Keratinocyte (primary cell): ENCODE measurements at regions not wholly inside any gene's neighbourhood (a gene's known extent, or its start where the extent isn't known, plus 50 kb on each side); places are given as distances from the start of the nearest gene placed in this dataset.

ENCODE experiments used
- DNase-seq: peaks from one replicate; pipeline ENCODE4 v3.0.0-alpha.2; 2011; ENCODE audit warnings: low read depth, missing footprints, low spot score
- FAIRE-seq: peaks from 2 replicates; lab custom pipeline; 2011; peaks lifted over from hg19 to GRCh38; lab: Jason Lieb, UNC
- H2AFZ ChIP-seq: 2 replicates; pipeline ENCODE4 v1.6.0; 2012; ENCODE audit warnings: low read length, control low read depth, inconsistent platforms; ENCODE audit not compliant: control insufficient read depth
- H3K27ac ChIP-seq: 2 replicates; pipeline ENCODE4 v1.5.1; 2011; ENCODE audit warnings: low read length; ENCODE audit not compliant: control insufficient read depth, insufficient read depth
- H3K27me3 ChIP-seq: 3 replicates; pipeline ENCODE4 v1.6.0; 2011; ENCODE audit warnings: low read length; ENCODE audit not compliant: control insufficient read depth, insufficient read depth; ENCODE audit errors: extremely low read depth
- H3K36me3 ChIP-seq, 2 experiments: 2 replicates in 1 of 2; 3 replicates in 1 of 2; pipeline ENCODE4 v1.5.1; 2011; ENCODE audit warnings: low read length in 2 of 2, mild to moderate bottlenecking in 1 of 2; ENCODE audit not compliant: control insufficient read depth in 2 of 2, insufficient read depth in 2 of 2; ENCODE audit errors: extremely low read depth in 1 of 2
- H3K4me1 ChIP-seq: 3 replicates; pipeline ENCODE4 v1.5.1; 2011; ENCODE audit warnings: low read length; ENCODE audit not compliant: control insufficient read depth, insufficient read depth; ENCODE audit errors: extremely low read depth
- H3K4me2 ChIP-seq: 3 replicates; pipeline ENCODE4 v1.6.0; 2011; ENCODE audit warnings: low read depth, low read length; ENCODE audit not compliant: control insufficient read depth, insufficient read depth; ENCODE audit errors: extremely low read depth
- H3K4me3 ChIP-seq, 3 experiments: fragments of 200-600 bp in 1 of 3; sonication (generic) in 1 of 3; 2 replicates in 2 of 3; 3 replicates in 1 of 3; pipeline ENCODE4 v1.5.1; 2011 to 2016; ENCODE audit warnings: low read length in 3 of 3, mild to moderate bottlenecking in 3 of 3, control low read depth in 2 of 3, inconsistent platforms in 1 of 3, low read depth in 1 of 3, mixed read lengths in 1 of 3, mixed run types in 1 of 3, moderate library complexity in 1 of 3; ENCODE audit not compliant: control insufficient read depth in 2 of 3, insufficient read depth in 2 of 3; ENCODE audit errors: extremely low read depth in 1 of 3
- H3K79me2 ChIP-seq: 2 replicates; pipeline ENCODE4 v1.6.0; 2012; ENCODE audit warnings: low read length; ENCODE audit not compliant: control insufficient read depth, insufficient read depth
- H3K9ac ChIP-seq: 3 replicates; pipeline ENCODE4 v1.6.0; 2011; ENCODE audit warnings: low read length; ENCODE audit not compliant: control insufficient read depth, insufficient read depth; ENCODE audit errors: extremely low read depth
- H3K9me1 ChIP-seq: 3 replicates; pipeline ENCODE4 v1.6.0; 2011; ENCODE audit warnings: low read length; ENCODE audit not compliant: control insufficient read depth, insufficient read depth; ENCODE audit errors: extremely low read depth
- H3K9me3 ChIP-seq: 2 replicates; pipeline ENCODE4 v1.5.1; 2012; ENCODE audit warnings: low read depth, low read length; ENCODE audit not compliant: control insufficient read depth
- H4K20me1 ChIP-seq: 3 replicates; pipeline ENCODE4 v1.6.0; 2011; ENCODE audit warnings: low read length; ENCODE audit not compliant: control insufficient read depth, insufficient read depth; ENCODE audit errors: extremely low read depth
- CTCF ChIP-seq, 3 experiments: IDR thresholded peaks in 1 of 3; conservative IDR thresholded peaks in 1 of 3; optimal IDR thresholded peaks in 1 of 3; 2 replicates in 2 of 3; 3 replicates in 1 of 3; pipeline versions ENCODE3 to v1.5.1; 2011; ENCODE audit warnings: low read length in 3 of 3, mild to moderate bottlenecking in 3 of 3, moderate library complexity in 2 of 3, control low read depth in 1 of 3, inconsistent platforms in 1 of 3; ENCODE audit not compliant: insufficient read depth in 2 of 3; ENCODE audit errors: extremely low read depth in 1 of 3
- EZH2 ChIP-seq: IDR thresholded peaks from one replicate; pipeline ENCODE4 v1.6.1; 2012; ENCODE audit warnings: inconsistent platforms, mild to moderate bottlenecking, low read length, moderate library complexity
- dilution Hi-C: fragments of 300-500 bp; cut with MboI; formaldehyde crosslinking; loops from one replicate; pipeline ENCODE4 v1.7.0; 2020; ENCODE audit warnings: low sequenced_read_pairs; ENCODE audit not compliant: extremely low pct_ligation_motif_present

DNA sequence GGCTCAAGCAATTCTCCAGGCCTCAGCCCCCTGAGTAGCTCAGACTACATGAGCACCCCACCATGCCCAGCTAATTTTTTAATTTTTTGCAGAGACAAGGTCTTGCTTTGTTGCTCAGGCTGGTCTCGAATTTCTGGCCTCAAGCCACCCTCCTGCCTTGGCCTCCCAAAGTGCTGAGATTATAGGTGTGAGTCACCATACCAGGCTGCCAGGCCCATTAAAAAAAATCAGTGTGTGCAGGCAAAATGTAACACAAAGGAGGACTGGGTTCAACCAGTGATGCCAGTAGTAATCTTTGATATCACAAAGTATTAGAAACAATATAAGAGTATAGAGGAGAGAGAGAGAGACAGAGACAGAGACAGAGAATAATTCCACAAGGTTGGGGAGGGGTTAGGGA lies 322.7 kb downstream of the MSX2 start:
- H2AFZ ChIP-seq, result no peak overlapping the region
- TF ChIP-seq CTCF (optimal IDR thresholded peaks at IDR 0.05 in 1 of 3, IDR thresholded peaks at IDR 0.05 in 1 of 3, conservative IDR thresholded peaks at IDR 0.05 in 1 of 3; ENCODE audit: extremely low read depth in 1 of 3, insufficient read depth in 2 of 3, low read length in 3 of 3) (no peak), EZH2 (no peak)
- no peaks in the 10 kb centered on the region for H3K9me1 ChIP-seq
- no peak overlapping the region for H3K27ac ChIP-seq
- no peak overlapping the region for H3K4me2 ChIP-seq
- dilution Hi-C loops, result no loop called here
- no peaks in the 10 kb centered on the region for H4K20me1 ChIP-seq
- no peaks in the 10 kb centered on the region for H3K36me3 ChIP-seq
- no peaks in the 10 kb centered on the region for H3K27me3 ChIP-seq
- no peak for DNase-seq
- no peaks in the 10 kb centered on the region for H3K9me3 ChIP-seq
- no peaks in the 10 kb centered on the region for H3K79me2 ChIP-seq
- H3K4me3 ChIP-seq, result no peak overlapping the region
- no peaks in the 10 kb centered on the region for H3K4me1 ChIP-seq
- no peak for FAIRE-seq
- H3K9ac ChIP-seq, result no peak overlapping the region

- Histone ChIP-seq H3K36me3 (no peaks in the 10 kb centered on the region), H2AFZ (no peak overlapping the region), H3K9me3 (no peaks in the 10 kb centered on the region), H3K9me1 (no peaks in the 10 kb centered on the region), H3K4me2 (no peak overlapping the region), H3K4me1 (no peaks in the 10 kb centered on the region), H3K9ac (no peak overlapping the region), H3K27ac (no peak overlapping the region), H3K27me3 (no peaks in the 10 kb centered on the region), H4K20me1 (no peaks in the 10 kb centered on the region), H3K4me3 (no peak overlapping the region), H3K79me2 (no peaks in the 10 kb centered on the region)
- no peak for TF ChIP-seq CTCF (optimal IDR thresholded peaks at IDR 0.05 in 1 of 3, IDR thresholded peaks at IDR 0.05 in 1 of 3, conservative IDR thresholded peaks at IDR 0.05 in 1 of 3; ENCODE audit: extremely low read depth in 1 of 3, insufficient read depth in 2 of 3, low read length in 3 of 3)
- TF ChIP-seq EZH2, result no peak
- FAIRE-seq (no peak), DNase-seq (no peak)
- dilution Hi-C loops, result no loop called here
These were observed 321.4 kb downstream of the MSX2 start for GRCh38 chr5:175045820-175046219.
